Fibroblast of skin of abdomen (primary cell): ENCODE measurements at regions not wholly inside any gene's neighbourhood (a gene's known extent, or its start where the extent isn't known, plus 50 kb on each side); places are given as distances from the start of the nearest gene placed in this dataset.

Experiments used
- DNase-seq: peaks from one replicate; pipeline ENCODE4 v3.0.0-alpha.2; 2013

- DNase-seq = no peak
Measured at GRCh38 chr6:26149240-26149639, 62.0 kb downstream of the HFE start.

- DNase-seq = no peak
Measured at GRCh38 chr6:26152226-26153101, 65.2 kb downstream of the HFE start.

- DNase-seq = peak; percentile 51
Measured at GRCh38 chr6:26155061-26155930, 68.1 kb downstream of the HFE start.

GRCh38 chr6:26156105-26156849 lies 69.0 kb downstream of the HFE start:
- peak; percentile 88 for DNase-seq

GRCh38 chr6:26156850-26157250 lies 69.6 kb downstream of the HFE start:
- DNase-seq = peak; percentile 59

- peak; percentile 99 for DNase-seq
Measured at GRCh38 chr6:26157251-26158075, 70.2 kb downstream of the HFE start.

GRCh38 chr6:26158076-26158580 lies 70.9 kb downstream of the HFE start:
- DNase-seq = no peak

- DNase-seq = no peak
Measured at GRCh38 chr6:26158581-26159356, 71.5 kb downstream of the HFE start.

- peak; percentile 50 for DNase-seq
Measured at GRCh38 chr6:26159357-26160273, 72.4 kb downstream of the HFE start.

- no peak for DNase-seq
Measured at GRCh38 chr6:26161322-26161721, 74.1 kb downstream of the HFE start.

GRCh38 chr6:26162399-26162798 lies 75.2 kb downstream of the HFE start:
- no peak for DNase-seq

- no peak for DNase-seq
Measured at GRCh38 chr6:26163427-26164119, 76.3 kb downstream of the HFE start.

GRCh38 chr6:26164120-26164505 lies 76.9 kb downstream of the HFE start:
- DNase-seq = no peak

GRCh38 chr6:26165261-26165790 lies 78.1 kb downstream of the HFE start:
- DNase-seq = no peak

GRCh38 chr6:26170181-26170580 lies 83.0 kb downstream of the HFE start:
- no peak for DNase-seq

GRCh38 chr6:26170951-26171841 lies 84.0 kb downstream of the HFE start:
- no peak for DNase-seq

GRCh38 chr6:26172608-26172968 lies 85.4 kb downstream of the HFE start:
- peak; percentile 42 for DNase-seq

GRCh38 chr6:26173836-26174145 lies 86.6 kb downstream of the HFE start:
- no peak for DNase-seq
